SK-N-SH (cell line): ENCODE measurements at regions not wholly inside any gene's neighbourhood (a gene's known extent, or its start where the extent isn't known, plus 50 kb on each side); places are given as distances from the start of the nearest gene placed in this dataset.

ENCODE experiments used
- CTCF ChIA-PET: fragments of 300-600, 350-600 bp; formaldehyde crosslinking; extraction: SDS; loops from one replicate; lab custom pipeline; 2021; lab: Yijun Ruan, JAX
- POLR2A ChIA-PET: fragments of 350-600 bp; sonication (Branson Sonifier 250); formaldehyde crosslinking; extraction: SDS; loops from one replicate; lab custom pipeline; 2020; ENCODE audit warnings: antibody characterized with exemption, inconsistent platforms; lab: Yijun Ruan, JAX
- DNase-seq: peaks from one replicate; pipeline ENCODE4 v3.0.0; 2012
- H2AFZ ChIP-seq: fragments of 200-600 bp; sonication (generic); 2 replicates; pipeline ENCODE4 v1.8.1; 2016; ENCODE audit warnings: antibody characterized with exemption, mild to moderate bottlenecking, low read depth
- H3F3A ChIP-seq: fragments of 200-600 bp; sonication (generic); replicated peaks from 2 replicates; pipeline ENCODE3; 2016; ENCODE audit warnings: antibody characterized with exemption, mild to moderate bottlenecking; ENCODE audit not compliant: insufficient read depth
- H3K27ac ChIP-seq, 2 experiments: fragments of 200-500 bp in 1 of 2; fragments of 200-600 bp in 1 of 2; sonication (Bioruptor generic) in 1 of 2; sonication (generic), shearing (Covaris generic) in 1 of 2; 2 replicates each; pipeline versions ENCODE4 v1.5.1 to v1.6.1; 2014 to 2016; ENCODE audit warnings: low read depth in 2 of 2, inconsistent platforms in 1 of 2, low read length in 1 of 2, mild to moderate bottlenecking in 1 of 2, mixed read lengths in 1 of 2
- H3K27me3 ChIP-seq: fragments of 200-600 bp; sonication (generic), shearing (Covaris generic); 2 replicates; pipeline ENCODE4 v1.6.1; 2016; ENCODE audit warnings: mixed run types; ENCODE audit not compliant: insufficient read depth
- H3K36me3 ChIP-seq, 2 experiments: fragments of 200-500 bp in 1 of 2; fragments of 200-600 bp in 1 of 2; sonication (Bioruptor generic) in 1 of 2; sonication (generic) in 1 of 2; replicated peaks in 1 of 2; 2 replicates each; pipeline versions ENCODE3 to v1.5.1; 2014 to 2016; ENCODE audit warnings: low read length in 1 of 2, mild to moderate bottlenecking in 1 of 2; ENCODE audit not compliant: insufficient read depth in 2 of 2, control insufficient read depth in 1 of 2
- H3K4me1 ChIP-seq, 2 experiments: fragments of 200-500 bp in 1 of 2; fragments of 200-600 bp in 1 of 2; sonication (Bioruptor generic) in 1 of 2; sonication (generic), shearing (Covaris generic) in 1 of 2; 2 replicates each; pipeline versions ENCODE4 v1.5.1 to v1.6.1; 2014 to 2016; ENCODE audit warnings: low read depth in 1 of 2, low read length in 1 of 2, mixed run types in 1 of 2; ENCODE audit not compliant: insufficient read depth in 2 of 2, control insufficient read depth in 1 of 2
- H3K4me2 ChIP-seq: fragments of 200-600 bp; sonication (generic), shearing (Covaris generic); 2 replicates; pipeline ENCODE4 v1.6.1; 2017; ENCODE audit warnings: mixed run types
- H3K4me3 ChIP-seq, 2 experiments: fragments of 200-500 bp in 1 of 2; fragments of 200-600 bp in 1 of 2; sonication (Bioruptor generic) in 1 of 2; sonication (generic), shearing (Covaris generic) in 1 of 2; 2 replicates each; pipeline versions ENCODE4 v1.5.1 to v1.8.1; 2014 to 2016; ENCODE audit warnings: low read depth in 2 of 2, inconsistent platforms in 1 of 2, low read length in 1 of 2, mild to moderate bottlenecking in 1 of 2, mixed read lengths in 1 of 2, moderate library complexity in 1 of 2
- H3K79me2 ChIP-seq: fragments of 200-600 bp; sonication (generic); 2 replicates; pipeline ENCODE4 v1.8.1; 2017; ENCODE audit warnings: mild to moderate bottlenecking; ENCODE audit not compliant: insufficient read depth
- H3K9ac ChIP-seq: fragments of 200-600 bp; sonication (generic); 2 replicates; pipeline ENCODE4 v1.6.1; 2017; ENCODE audit warnings: mixed run types
- H3K9me2 ChIP-seq: fragments of 200-600 bp; sonication (generic); 2 replicates; pipeline ENCODE4 v1.6.1; 2017; ENCODE audit warnings: mixed run types
- H3K9me3 ChIP-seq: fragments of 200-600 bp; sonication (generic); 2 replicates; pipeline ENCODE4 v1.6.1; 2017; ENCODE audit warnings: mixed run types, mild to moderate bottlenecking, moderate library complexity
- H4K20me1 ChIP-seq: fragments of 200-600 bp; sonication (generic); 2 replicates; pipeline ENCODE4 v1.6.1; 2017; ENCODE audit warnings: mild to moderate bottlenecking, mixed run types; ENCODE audit not compliant: insufficient read depth
- ELF1 ChIP-seq: IDR thresholded peaks from 2 replicates; pipeline ENCODE4 v1.4.0; 2012
- EP300 ChIP-seq, 2 experiments: IDR thresholded peaks; 2 replicates each; pipeline versions ENCODE4 v1.4.0 to v1.6.1; 2012; ENCODE audit warnings: borderline replicate concordance in 1 of 2, low read depth in 1 of 2, low read length in 1 of 2
- EZH2phosphoT487 ChIP-seq: fragments of 200-600 bp; sonication (generic); IDR thresholded peaks from 2 replicates; pipeline ENCODE4 v1.6.1; 2017; ENCODE audit warnings: low read depth, mixed run types, mild to moderate bottlenecking, antibody characterized with exemption, moderate library complexity, borderline replicate concordance
- FOSL2 ChIP-seq: IDR thresholded peaks from 2 replicates; pipeline ENCODE4 v1.4.0; 2012; ENCODE audit warnings: low read depth, mild to moderate bottlenecking, moderate library complexity, borderline replicate concordance
- FOXJ3 ChIP-seq: sonication (generic); formaldehyde crosslinking; IDR thresholded peaks from 2 replicates; pipeline ENCODE4 v1.5.1; 2020; ENCODE audit warnings: mild to moderate bottlenecking, missing genetic modification reagents
- FOXM1 ChIP-seq: IDR thresholded peaks from 2 replicates; pipeline ENCODE4 v1.4.0; 2012; ENCODE audit warnings: low read depth, mild to moderate bottlenecking
- GATA2 ChIP-seq: sonication (generic); formaldehyde crosslinking; IDR thresholded peaks from 2 replicates; pipeline ENCODE4 v1.5.0; 2020; ENCODE audit warnings: mild to moderate bottlenecking, missing genetic modification reagents
- JUND ChIP-seq: IDR thresholded peaks from 2 replicates; pipeline ENCODE4 v1.4.0; 2012
- MEF2A ChIP-seq: IDR thresholded peaks from 2 replicates; pipeline ENCODE4 v1.4.0; 2012; ENCODE audit warnings: low read depth, borderline replicate concordance
- NFIC ChIP-seq: IDR thresholded peaks from 2 replicates; pipeline ENCODE4 v1.4.0; 2012; ENCODE audit warnings: borderline replicate concordance
- NRF1 ChIP-seq: IDR thresholded peaks from 2 replicates; pipeline ENCODE4 v1.6.1; 2012; ENCODE audit warnings: low read depth, mild to moderate bottlenecking, low read length
- RAD21 ChIP-seq: IDR thresholded peaks from 2 replicates; pipeline ENCODE4 v1.6.1; 2012; ENCODE audit warnings: mild to moderate bottlenecking, low read length
- RXRA ChIP-seq: IDR thresholded peaks from 2 replicates; pipeline ENCODE4 v1.4.0; 2012; ENCODE audit warnings: low read depth, mild to moderate bottlenecking, borderline replicate concordance
- SIN3A ChIP-seq: IDR thresholded peaks from 2 replicates; pipeline ENCODE4 v1.6.1; 2012; ENCODE audit warnings: low read depth, mild to moderate bottlenecking, low read length, moderate library complexity, borderline replicate concordance
- SMC3 ChIP-seq: IDR thresholded peaks from 2 replicates; pipeline ENCODE4 v1.6.1; 2012; ENCODE audit warnings: low read depth, low read length, improper control_type of control experiment
- TAF1 ChIP-seq: IDR thresholded peaks from 2 replicates; pipeline ENCODE4 v1.6.1; 2012; ENCODE audit warnings: low read depth, mild to moderate bottlenecking, low read length, moderate library complexity, borderline replicate concordance
- TEAD4 ChIP-seq: IDR thresholded peaks from 2 replicates; pipeline ENCODE4 v1.4.0; 2012; ENCODE audit warnings: mild to moderate bottlenecking, borderline replicate concordance; ENCODE audit not compliant: insufficient read depth
- YY1 ChIP-seq: IDR thresholded peaks from 2 replicates; pipeline ENCODE4 v1.4.0; 2012; ENCODE audit warnings: low read depth, mild to moderate bottlenecking
- WGBS: methylation state at CpG from one replicate; pipeline ENCODE4 v1.1.6; 2017; ENCODE audit warnings: low lambda C conversion rate; 5-methylcytosine and 5-hydroxymethylcytosine counted together
- TF ChIP-seq, protein P1 (sequence below): IDR thresholded peaks from 2 replicates; pipeline ENCODE4 v1.4.0; 2012; ENCODE audit warnings: low read depth, borderline replicate concordance
- TF ChIP-seq, protein P2 (sequence below): fragments of 150-350 bp; IDR thresholded peaks from 2 replicates; pipeline ENCODE4 v1.6.1; 2016; ENCODE audit warnings: mild to moderate bottlenecking, low read depth, low read length
- TF ChIP-seq, protein P3 (sequence below): IDR thresholded peaks from 2 replicates; pipeline ENCODE4 v1.4.0; 2012; ENCODE audit warnings: low read depth

DNA sequence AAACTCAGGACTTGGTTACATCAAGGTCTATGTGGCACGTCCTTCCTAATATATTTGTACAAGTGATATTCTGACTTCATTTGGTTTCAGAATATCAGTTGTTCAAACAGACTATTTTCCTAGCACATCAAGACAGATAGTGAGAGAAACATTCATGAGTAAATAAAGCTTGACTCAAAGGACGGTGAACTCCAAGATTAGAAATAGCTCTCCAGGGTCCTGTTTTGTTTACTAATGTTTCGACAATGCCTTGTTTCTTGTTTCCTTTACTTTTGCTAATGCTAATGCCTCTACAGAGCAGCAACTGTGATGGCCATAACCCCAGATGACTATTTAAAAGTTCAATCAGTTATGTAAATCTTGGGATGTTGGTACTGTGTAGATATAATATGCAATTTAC, 313.9 kb downstream of the KLF12 start (continued):
- TF ChIP-seq, protein P1, sequence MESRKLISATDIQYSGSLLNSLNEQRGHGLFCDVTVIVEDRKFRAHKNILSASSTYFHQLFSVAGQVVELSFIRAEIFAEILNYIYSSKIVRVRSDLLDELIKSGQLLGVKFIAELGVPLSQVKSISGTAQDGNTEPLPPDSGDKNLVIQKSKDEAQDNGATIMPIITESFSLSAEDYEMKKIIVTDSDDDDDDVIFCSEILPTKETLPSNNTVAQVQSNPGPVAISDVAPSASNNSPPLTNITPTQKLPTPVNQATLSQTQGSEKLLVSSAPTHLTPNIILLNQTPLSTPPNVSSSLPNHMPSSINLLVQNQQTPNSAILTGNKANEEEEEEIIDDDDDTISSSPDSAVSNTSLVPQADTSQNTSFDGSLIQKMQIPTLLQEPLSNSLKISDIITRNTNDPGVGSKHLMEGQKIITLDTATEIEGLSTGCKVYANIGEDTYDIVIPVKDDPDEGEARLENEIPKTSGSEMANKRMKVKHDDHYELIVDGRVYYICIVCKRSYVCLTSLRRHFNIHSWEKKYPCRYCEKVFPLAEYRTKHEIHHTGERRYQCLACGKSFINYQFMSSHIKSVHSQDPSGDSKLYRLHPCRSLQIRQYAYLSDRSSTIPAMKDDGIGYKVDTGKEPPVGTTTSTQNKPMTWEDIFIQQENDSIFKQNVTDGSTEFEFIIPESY: no peak
- TF ChIP-seq FOSL2: no peak
- TF ChIP-seq EZH2phosphoT487: no peak
- no peak for TF ChIP-seq JUND
- no peak for TF ChIP-seq TAF1
- no peak for TF ChIP-seq SMC3
- TF ChIP-seq YY1: no peak

DNA sequence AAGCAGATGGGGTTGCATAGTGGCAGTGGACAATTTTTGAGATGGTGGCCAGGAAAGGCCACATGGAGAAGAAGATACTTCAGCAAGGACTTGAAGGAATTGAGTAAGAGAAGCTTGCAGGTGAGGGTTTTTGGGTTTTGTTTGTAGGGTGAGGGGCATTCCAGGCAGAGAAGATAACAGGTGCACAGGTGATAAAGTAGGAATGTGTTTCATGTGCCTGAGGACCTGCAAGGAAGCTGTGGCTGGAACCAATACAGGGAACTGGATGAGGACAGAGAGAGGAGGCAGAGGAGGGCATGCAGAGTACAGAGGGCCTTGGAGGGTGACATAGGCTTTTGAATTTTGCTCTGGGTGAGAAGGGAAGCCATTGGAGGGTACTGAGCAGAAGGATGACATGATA, 314.5 kb downstream of the KLF12 start:
- no peaks in the 10 kb centered on the region for H3K9me2 ChIP-seq
- CTCF ChIA-PET: interaction anchor here (1.0 kb wide), 1 partner anchor 466 kb away, joined by 3 read pairs; no protein-coding TSS in a partner anchor
- H3K9ac ChIP-seq: no peak overlapping the region
- DNase-seq: no peak
- H3K27ac ChIP-seq: no peak overlapping the region; a peak in 1 of 4 replicates
- H3K36me3 ChIP-seq: no peaks in the 10 kb centered on the region
- H3K4me3 ChIP-seq: no peak overlapping the region
- H3K27me3 ChIP-seq: no peaks in the 10 kb centered on the region
- no peak overlapping the region for H2AFZ ChIP-seq
- H3F3A ChIP-seq: no peaks in the 10 kb centered on the region
- POLR2A ChIA-PET: no interaction called here
- H3K4me2 ChIP-seq: no peak overlapping the region
- no peak for TF ChIP-seq SIN3A
- TF ChIP-seq MEF2A: no peak
- no peak for TF ChIP-seq NFIC
- no peak for TF ChIP-seq FOXM1
- no peak for TF ChIP-seq TEAD4
- H4K20me1 ChIP-seq: no peaks in the 10 kb centered on the region
- H3K4me1 ChIP-seq: no peaks in the 10 kb centered on the region; a peak in 2 of 4 replicates
- H3K9me3 ChIP-seq: no peaks in the 10 kb centered on the region
- H3K79me2 ChIP-seq: peaks cover 3% of the 10 kb centered on the region; the same call in 1 of the 2 replicates

DNA sequence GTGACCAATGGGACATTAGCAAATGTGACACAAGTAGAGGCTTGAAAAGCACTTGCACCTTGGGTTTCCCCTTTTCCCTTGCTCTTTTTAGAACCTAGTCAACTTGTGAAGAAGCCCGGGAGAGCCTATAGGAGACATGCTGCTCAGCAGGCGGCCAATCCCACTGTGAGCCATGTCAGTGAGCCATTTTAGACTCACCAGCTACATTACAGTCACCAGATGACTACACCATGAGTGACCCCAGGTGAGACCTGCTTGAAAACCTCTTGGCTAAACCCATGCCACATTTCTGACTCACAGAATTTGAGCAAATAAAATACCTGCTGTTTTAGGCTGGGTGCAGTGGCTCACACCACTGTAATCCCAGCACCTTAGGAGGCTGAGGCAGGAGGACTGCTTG, 317.5 kb downstream of the KLF12 start:
- Histone ChIP-seq H3K9me2 (no peaks in the 10 kb centered on the region), H3K9me3 (no peaks in the 10 kb centered on the region), H4K20me1 (no peaks in the 10 kb centered on the region), H3K27me3 (no peaks in the 10 kb centered on the region), H3K36me3 (peaks cover 0 to 18% of the 10 kb centered on the region in 2 experiments), H3K4me1 (peaks cover 0 to 5% of the 10 kb centered on the region in 2 experiments; a peak in 2 of 4 replicates), H2AFZ (no peak overlapping the region), H3K9ac (no peak overlapping the region), H3K27ac (no peak overlapping the region), H3F3A (no peaks in the 10 kb centered on the region), H3K79me2 (peaks cover 4% of the 10 kb centered on the region; the same call in 1 of the 2 replicates), H3K4me2 (no peak overlapping the region), H3K4me3 (no peak overlapping the region)
- no peak for DNase-seq
- POLR2A ChIA-PET: no interaction called here
- 83% methylated on average over 2 of the region's 2 CpGs for WGBS
- CTCF ChIA-PET: interaction anchor here (1.8 kb wide), 1 partner anchor 470 kb away, joined by 6 read pairs; no protein-coding TSS in a partner anchor
- TF ChIP-seq YY1: no peak
- TF ChIP-seq, protein P2, sequence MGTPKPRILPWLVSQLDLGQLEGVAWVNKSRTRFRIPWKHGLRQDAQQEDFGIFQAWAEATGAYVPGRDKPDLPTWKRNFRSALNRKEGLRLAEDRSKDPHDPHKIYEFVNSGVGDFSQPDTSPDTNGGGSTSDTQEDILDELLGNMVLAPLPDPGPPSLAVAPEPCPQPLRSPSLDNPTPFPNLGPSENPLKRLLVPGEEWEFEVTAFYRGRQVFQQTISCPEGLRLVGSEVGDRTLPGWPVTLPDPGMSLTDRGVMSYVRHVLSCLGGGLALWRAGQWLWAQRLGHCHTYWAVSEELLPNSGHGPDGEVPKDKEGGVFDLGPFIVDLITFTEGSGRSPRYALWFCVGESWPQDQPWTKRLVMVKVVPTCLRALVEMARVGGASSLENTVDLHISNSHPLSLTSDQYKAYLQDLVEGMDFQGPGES: no peak
- TF ChIP-seq FOXJ3 (CRISPR knock-in tag): no peak
- TF ChIP-seq FOSL2: no peak
- TF ChIP-seq, protein P3, sequence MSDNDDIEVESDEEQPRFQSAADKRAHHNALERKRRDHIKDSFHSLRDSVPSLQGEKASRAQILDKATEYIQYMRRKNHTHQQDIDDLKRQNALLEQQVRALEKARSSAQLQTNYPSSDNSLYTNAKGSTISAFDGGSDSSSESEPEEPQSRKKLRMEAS: no peak
- TF ChIP-seq RXRA: no peak
- no peak for TF ChIP-seq ELF1
- TF ChIP-seq FOXM1: no peak
- no peak for TF ChIP-seq GATA2 (CRISPR knock-in tag)
- no peak for TF ChIP-seq RAD21
- TF ChIP-seq, protein P1: no peak
- TF ChIP-seq EP300 (IDR thresholded peaks at IDR 0.05; ENCODE audit: borderline replicate concordance in 1 of 2, low read depth in 1 of 2, low read length in 1 of 2): no peak
- no peak for TF ChIP-seq MEF2A
- no peak for TF ChIP-seq NRF1
